ENCODE measurements at regions not wholly inside any gene's neighbourhood (a gene's known extent, or its start where the extent isn't known, plus 50 kb on each side); places are given as distances from the start of the nearest gene placed in this dataset.

DNA sequence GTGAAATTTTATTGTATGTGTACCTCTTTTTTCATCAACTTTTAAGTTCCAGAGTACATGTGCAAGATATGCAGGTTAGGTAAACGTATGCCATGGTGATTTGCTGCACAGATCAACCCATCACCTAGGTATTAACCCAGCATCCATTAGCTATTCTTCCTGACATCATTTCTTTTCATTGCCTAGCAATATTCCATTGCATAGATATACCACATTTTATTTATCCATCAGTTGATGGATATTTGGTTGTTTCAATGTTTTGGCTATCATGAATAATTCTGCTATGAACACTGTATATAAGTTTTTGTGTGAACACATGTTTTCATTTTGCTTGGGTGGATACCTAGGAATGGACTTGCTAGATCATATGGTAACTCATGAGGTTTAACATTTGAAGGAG is 439.9 kb upstream of the SOX5 start:
- TF ChIP-seq, protein P1, sequence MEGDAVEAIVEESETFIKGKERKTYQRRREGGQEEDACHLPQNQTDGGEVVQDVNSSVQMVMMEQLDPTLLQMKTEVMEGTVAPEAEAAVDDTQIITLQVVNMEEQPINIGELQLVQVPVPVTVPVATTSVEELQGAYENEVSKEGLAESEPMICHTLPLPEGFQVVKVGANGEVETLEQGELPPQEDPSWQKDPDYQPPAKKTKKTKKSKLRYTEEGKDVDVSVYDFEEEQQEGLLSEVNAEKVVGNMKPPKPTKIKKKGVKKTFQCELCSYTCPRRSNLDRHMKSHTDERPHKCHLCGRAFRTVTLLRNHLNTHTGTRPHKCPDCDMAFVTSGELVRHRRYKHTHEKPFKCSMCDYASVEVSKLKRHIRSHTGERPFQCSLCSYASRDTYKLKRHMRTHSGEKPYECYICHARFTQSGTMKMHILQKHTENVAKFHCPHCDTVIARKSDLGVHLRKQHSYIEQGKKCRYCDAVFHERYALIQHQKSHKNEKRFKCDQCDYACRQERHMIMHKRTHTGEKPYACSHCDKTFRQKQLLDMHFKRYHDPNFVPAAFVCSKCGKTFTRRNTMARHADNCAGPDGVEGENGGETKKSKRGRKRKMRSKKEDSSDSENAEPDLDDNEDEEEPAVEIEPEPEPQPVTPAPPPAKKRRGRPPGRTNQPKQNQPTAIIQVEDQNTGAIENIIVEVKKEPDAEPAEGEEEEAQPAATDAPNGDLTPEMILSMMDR (IDR thresholded peaks at IDR 0.05; ENCODE audit: insufficient read depth, low read depth, low read length): no peak
- TF ChIP-seq EZH2 (IDR thresholded peaks at IDR 0.05; ENCODE audit: insufficient read depth, low read length): no peak
